ENCODE measurements at regions not wholly inside any gene's neighbourhood (a gene's known extent, or its start where the extent isn't known, plus 50 kb on each side); places are given as distances from the start of the nearest gene placed in this dataset.

GRCh38 chr11:70669871-70670675 lies 271.7 kb downstream of the CTTN start:
- TF ChIP-seq POLR2A (IDR thresholded peaks at IDR 0.05; ENCODE audit: low read length) (no peak), GATA1 (IDR thresholded peaks at IDR 0.05; ENCODE audit: low read depth, low read length) (no peak)

Measured in erythroblast (primary cell).